GM21381 (cell line): ENCODE measurements at regions not wholly inside any gene's neighbourhood (a gene's known extent, or its start where the extent isn't known, plus 50 kb on each side); places are given as distances from the start of the nearest gene placed in this dataset.

Experiments used
- ATAC-seq: cut with Tn5 transposase; IDR thresholded peaks from one replicate; pipeline ENCODE4 v1.9.1; 2021; ENCODE audit warnings: mild to moderate bottlenecking, moderate library complexity; ENCODE audit not compliant: unreplicated experiment

DNA sequence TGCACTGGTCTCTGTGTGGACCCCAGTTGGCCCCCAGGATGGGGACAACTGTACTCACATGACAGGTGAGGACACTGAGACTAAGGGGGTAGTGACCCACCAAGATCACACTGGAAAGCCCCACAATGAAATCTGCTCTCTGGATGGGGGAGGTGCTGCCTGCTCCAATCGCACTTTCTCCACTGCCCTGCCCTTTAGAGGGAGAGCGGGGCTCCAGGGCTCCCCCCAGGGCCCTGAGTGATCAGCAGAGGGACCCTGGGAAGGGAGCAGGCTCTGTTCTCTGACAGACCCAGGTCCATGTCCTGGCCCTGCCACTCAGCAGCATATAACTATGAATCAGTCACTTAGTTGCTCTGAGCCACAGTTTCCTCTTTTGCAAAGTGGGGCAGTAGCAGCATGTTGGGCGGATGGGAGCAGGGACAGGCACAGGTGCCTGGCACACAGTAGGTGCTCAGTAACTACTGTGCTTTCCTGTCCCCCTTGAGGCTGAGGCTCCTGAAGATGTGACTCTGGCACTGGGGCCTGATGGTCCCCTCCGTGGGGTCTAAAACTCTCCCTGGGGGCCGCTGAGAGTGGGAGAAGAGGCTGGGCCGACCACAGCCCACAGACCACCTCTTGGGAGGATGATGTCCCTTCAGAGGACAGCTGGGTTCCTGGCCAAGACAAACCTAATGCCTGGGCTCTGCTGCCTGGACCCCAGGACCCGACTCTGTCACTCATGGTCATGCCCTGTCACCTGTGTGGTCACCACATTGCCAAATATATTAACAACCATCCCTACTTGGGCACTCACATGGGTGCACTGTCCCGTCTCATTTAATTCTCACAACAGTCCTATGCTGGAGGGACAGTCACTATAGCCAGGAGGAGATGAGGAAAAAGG, 222.7 kb downstream of the PTPRU start:
- ATAC-seq, result no peak

GRCh38 chr1:29457496-29458368, 221.4 kb downstream of the PTPRU start:
- no peak for ATAC-seq

- ATAC-seq, result no peak
These were observed 220.5 kb downstream of the PTPRU start for GRCh38 chr1:29456685-29457435.

GRCh38 chr1:29455781-29456180, 219.5 kb downstream of the PTPRU start:
- ATAC-seq, result no peak

- no peak for ATAC-seq
These were observed 218.5 kb downstream of the PTPRU start for GRCh38 chr1:29454616-29455380.

- no peak for ATAC-seq
These were observed 217.3 kb downstream of the PTPRU start for GRCh38 chr1:29453502-29454240.

DNA sequence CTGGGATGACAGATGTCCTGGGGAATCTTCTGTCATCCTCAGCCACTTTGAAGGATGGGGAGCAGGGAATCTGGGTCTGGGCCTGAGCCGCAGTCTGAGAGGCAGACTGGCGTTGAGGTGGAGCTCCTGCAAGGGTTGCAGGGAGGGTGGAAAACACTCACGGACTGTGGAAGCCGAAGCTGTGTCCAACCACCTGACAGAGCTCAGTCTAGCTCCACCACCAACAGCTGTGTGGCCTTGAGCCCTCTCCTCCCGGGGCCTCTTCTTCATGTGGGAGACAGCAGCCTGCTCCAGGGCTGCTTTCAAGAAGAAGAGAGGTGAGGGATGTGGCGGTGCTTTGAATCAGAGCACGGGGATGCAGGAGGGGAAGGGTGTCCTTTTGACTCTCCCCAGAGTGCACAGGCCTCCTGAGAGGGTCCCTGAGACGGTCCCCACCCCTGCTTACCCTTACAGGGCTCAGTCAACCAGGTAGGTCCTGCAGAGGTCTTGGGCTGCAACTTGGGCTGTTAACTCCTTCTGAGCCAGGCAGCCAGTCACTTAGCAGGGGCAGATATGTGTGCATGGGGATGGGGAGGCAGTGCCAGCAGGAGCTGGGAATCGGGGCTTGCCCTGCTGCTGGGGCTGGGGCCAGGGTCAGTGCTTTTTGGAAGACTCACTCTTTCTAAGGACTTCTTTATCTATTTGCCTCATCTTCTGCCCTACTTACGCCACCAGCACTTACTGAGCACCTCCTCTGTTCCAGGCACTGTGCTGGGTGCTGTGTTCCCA, 216.3 kb downstream of the PTPRU start:
- no peak for ATAC-seq

GRCh38 chr1:29451368-29451892, 215.1 kb downstream of the PTPRU start:
- ATAC-seq, result no peak

GRCh38 chr1:29450591-29450990, 214.3 kb downstream of the PTPRU start:
- ATAC-seq, result no peak

DNA sequence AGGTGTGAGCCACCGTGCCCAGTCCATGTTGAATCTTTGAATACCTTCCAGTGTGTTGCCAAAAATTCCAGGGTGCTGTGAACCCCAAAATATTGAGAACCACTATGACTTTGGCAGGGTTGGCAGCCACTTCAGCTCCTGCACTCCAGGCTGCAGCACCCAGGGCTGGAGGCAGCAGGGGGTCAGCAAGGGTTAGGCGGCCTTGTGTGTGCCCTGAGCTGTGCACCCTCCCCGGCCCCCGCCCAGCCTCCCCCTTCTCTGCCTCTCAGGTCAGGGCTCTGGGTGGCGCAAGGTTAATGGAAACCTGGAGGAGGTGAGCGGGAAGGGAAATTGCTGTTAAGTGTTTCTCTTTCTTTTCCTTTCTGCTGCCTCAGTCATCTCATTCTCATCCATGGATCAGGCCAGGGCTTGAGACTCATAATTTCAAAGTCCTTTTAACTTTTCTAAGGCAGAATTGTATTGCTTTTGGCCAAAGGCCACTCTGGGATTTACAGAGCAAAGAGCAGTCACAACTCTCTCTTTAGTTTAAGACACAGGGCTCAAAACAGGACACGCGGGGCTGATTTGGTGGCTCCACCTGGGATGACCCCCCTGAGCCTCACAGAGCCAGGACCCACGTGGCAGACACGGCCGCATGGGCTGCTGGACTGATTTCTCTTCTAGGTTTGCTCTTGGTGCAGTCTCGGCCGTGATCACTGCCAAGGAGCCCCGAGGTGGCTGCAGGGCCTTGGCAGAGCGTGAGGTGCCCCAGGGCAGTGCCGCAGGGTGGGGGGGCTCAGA, 212.3 kb downstream of the PTPRU start:
- ATAC-seq, result no peak

GRCh38 chr1:29447368-29447767, 211.0 kb downstream of the PTPRU start:
- no peak for ATAC-seq

GRCh38 chr1:29444782-29445729, 208.7 kb downstream of the PTPRU start:
- no peak for ATAC-seq

GRCh38 chr1:29444081-29444715, 207.9 kb downstream of the PTPRU start:
- no peak for ATAC-seq

DNA sequence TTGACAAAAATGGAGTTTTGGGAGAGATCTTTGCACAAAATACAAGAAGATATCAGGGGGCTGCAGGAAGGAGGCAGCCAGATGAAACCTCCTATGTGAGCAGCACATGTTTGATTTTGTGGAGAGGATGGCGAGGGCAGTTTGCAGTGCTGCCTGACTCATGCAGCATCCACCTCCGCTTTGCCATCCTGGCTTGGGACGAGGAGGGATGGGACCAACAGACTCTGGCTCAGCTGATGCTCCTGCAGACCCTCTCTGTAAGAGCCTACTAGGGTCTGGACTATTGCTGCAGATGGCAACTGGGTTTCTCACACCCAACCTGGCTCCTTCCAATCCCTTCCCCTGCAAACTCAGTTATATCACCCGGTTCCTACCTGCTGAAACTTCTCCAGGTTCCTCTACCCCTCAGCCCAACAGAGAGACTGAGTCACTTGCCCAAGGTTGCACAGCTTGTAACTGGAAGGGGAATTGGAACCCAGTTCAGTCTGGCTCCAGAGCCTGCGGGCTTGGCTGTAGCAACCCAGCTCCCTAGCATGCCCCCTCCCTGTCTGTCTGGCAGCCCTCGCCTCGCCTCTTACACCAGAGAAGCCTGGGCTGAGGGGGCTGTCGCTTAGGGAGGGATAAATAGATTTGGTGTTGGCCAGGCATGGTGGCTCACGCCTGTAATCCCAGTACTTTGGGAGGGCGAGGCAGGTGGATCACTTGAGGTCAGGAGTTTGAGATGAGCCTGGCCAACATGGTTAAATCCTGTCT, 205.8 kb downstream of the PTPRU start:
- no peak for ATAC-seq

- no peak for ATAC-seq
These were observed 203.3 kb downstream of the PTPRU start for GRCh38 chr1:29439615-29440014.

DNA sequence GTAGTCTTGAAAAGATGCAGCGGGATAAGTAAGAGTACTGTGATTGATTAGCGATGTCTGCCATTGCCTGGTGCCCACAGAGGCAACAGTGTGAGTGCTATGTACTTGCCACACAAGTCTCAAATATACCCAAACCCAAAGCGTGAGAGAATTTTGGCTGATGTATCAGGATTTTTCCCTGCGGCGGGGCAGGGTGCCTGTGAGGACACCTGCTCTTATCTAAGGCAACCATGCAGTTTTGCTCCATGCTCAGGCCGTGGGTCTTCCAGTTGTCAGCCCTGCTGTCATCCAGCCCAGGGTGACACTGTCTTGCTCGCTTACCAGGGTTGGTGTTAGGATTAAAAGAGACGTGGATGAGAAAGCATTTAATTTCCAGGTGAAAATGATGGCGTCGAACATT, 202.7 kb downstream of the PTPRU start:
- ATAC-seq, result no peak
